H1 (cell line): ENCODE measurements at regions not wholly inside any gene's neighbourhood (a gene's known extent, or its start where the extent isn't known, plus 50 kb on each side); places are given as distances from the start of the nearest gene placed in this dataset.

ENCODE experiments used
- CTCF ChIA-PET: fragments of 300-600 bp; sonication (Branson Sonifier 250); formaldehyde crosslinking; loops from one replicate; lab custom pipeline; 2021; ENCODE audit not compliant: partially characterized antibody; lab: Charles Lee
- POLR2A ChIA-PET: fragments of 300-600 bp; sonication (Branson Sonifier 250); formaldehyde crosslinking; loops from one replicate; lab custom pipeline; 2021; ENCODE audit warnings: inconsistent platforms; ENCODE audit not compliant: partially characterized antibody; lab: Charles Lee
- DNase-seq, 2 experiments: peaks; one replicate each; pipeline versions ENCODE4 v3.0.0 to v3.0.0-alpha.2; 2010 to 2022; ENCODE audit warnings: low spot score in 2 of 2, low read depth in 1 of 2, mixed read lengths in 1 of 2
- FAIRE-seq: peaks from 2 replicates; lab custom pipeline; 2011; peaks lifted over from hg19 to GRCh38; lab: Jason Lieb, UNC
- H2AFZ ChIP-seq: 2 replicates; pipeline ENCODE4 v1.8.1; 2012; ENCODE audit warnings: low read length, inconsistent platforms
- H2AK5ac ChIP-seq: 2 replicates; pipeline ENCODE4 v1.6.1; 2013; ENCODE audit warnings: low read depth, low read length
- H2BK120ac ChIP-seq: replicated peaks from 2 replicates; pipeline ENCODE3; 2013; ENCODE audit warnings: low read depth, low read length, inconsistent platforms
- H2BK12ac ChIP-seq: 2 replicates; pipeline ENCODE4 v1.6.1; 2013; ENCODE audit warnings: low read depth, low read length
- H2BK15ac ChIP-seq: 2 replicates; pipeline ENCODE4 v1.6.1; 2013; ENCODE audit warnings: low read length
- H2BK20ac ChIP-seq: 2 replicates; pipeline ENCODE4 v1.6.1; 2013; ENCODE audit warnings: low read length
- H2BK5ac ChIP-seq: 2 replicates; pipeline ENCODE4 v1.6.1; 2013; ENCODE audit warnings: low read depth, low read length
- H3K14ac ChIP-seq: 2 replicates; pipeline ENCODE4 v1.6.1; 2013; ENCODE audit warnings: inconsistent platforms; ENCODE audit not compliant: insufficient read length
- H3K18ac ChIP-seq: 2 replicates; pipeline ENCODE4 v1.6.1; 2013; ENCODE audit warnings: low read length; ENCODE audit errors: extremely low read depth
- H3K23ac ChIP-seq: 2 replicates; pipeline ENCODE4 v1.6.1; 2013; ENCODE audit warnings: inconsistent platforms; ENCODE audit not compliant: insufficient read length
- H3K23me2 ChIP-seq: 2 replicates; pipeline ENCODE4 v1.6.1; 2013; ENCODE audit warnings: low read depth, low read length
- H3K27ac ChIP-seq: 2 replicates; pipeline ENCODE4 v1.6.1; 2011; ENCODE audit warnings: low read depth, low read length, inconsistent platforms
- H3K27me3 ChIP-seq, 4 experiments: replicated peaks in 1 of 4; 1 replicate in 1 of 4; 2 replicates in 3 of 4; pipeline versions ENCODE4 v1.6.1 to v1.8.1; 2011 to 2013; ENCODE audit warnings: low read length in 3 of 4, mild to moderate bottlenecking in 3 of 4, inconsistent platforms in 2 of 4, mixed read lengths in 2 of 4, moderate library complexity in 1 of 4; ENCODE audit not compliant: control insufficient read depth in 3 of 4, insufficient read depth in 3 of 4; ENCODE audit errors: extremely low read depth in 1 of 4
- H3K36me3 ChIP-seq, 4 experiments: 2 replicates each; pipeline versions ENCODE4 v1.6.1 to v1.8.1; 2011 to 2013; ENCODE audit warnings: mild to moderate bottlenecking in 4 of 4, low read length in 3 of 4, moderate library complexity in 2 of 4, control low read depth in 1 of 4, inconsistent platforms in 1 of 4; ENCODE audit not compliant: insufficient read depth in 4 of 4, control insufficient read depth in 2 of 4
- H3K4ac ChIP-seq: replicated peaks from 2 replicates; pipeline ENCODE3; 2013; ENCODE audit warnings: low read length, low read depth, mixed read lengths, inconsistent platforms; ENCODE audit not compliant: insufficient read length
- H3K4me1 ChIP-seq, 4 experiments: replicated peaks in 1 of 4; 1 replicate in 1 of 4; 2 replicates in 3 of 4; pipeline versions ENCODE4 v1.6.1 to v1.8.1; 2011 to 2013; ENCODE audit warnings: low read length in 3 of 4, inconsistent platforms in 2 of 4, mixed read lengths in 1 of 4; ENCODE audit not compliant: insufficient read depth in 4 of 4, control insufficient read depth in 3 of 4
- H3K4me2 ChIP-seq, 2 experiments: 2 replicates each; pipeline versions ENCODE4 v1.6.1 to v1.8.1; 2011 to 2013; ENCODE audit warnings: low read depth in 2 of 2, low read length in 2 of 2, control low read depth in 1 of 2, inconsistent platforms in 1 of 2, mild to moderate bottlenecking in 1 of 2; ENCODE audit not compliant: insufficient read depth in 1 of 2
- H3K4me3 ChIP-seq, 4 experiments: fragments of 200-600, 300-600 bp in 1 of 4; sonication (generic), shearing (Covaris generic), sonication (Bioruptor Twin) in 1 of 4; 2 replicates each; pipeline versions ENCODE4 v1.5.1 to v1.8.1; 2011 to 2016; ENCODE audit warnings: low read length in 4 of 4, low read depth in 3 of 4, control low read depth in 2 of 4, inconsistent platforms in 2 of 4, mild to moderate bottlenecking in 2 of 4, mixed read lengths in 1 of 4, moderate library complexity in 1 of 4; ENCODE audit not compliant: insufficient read depth in 2 of 4; ENCODE audit errors: extremely low read depth in 1 of 4
- H3K56ac ChIP-seq: replicated peaks from 2 replicates; pipeline ENCODE3; 2013; ENCODE audit warnings: low read depth, mild to moderate bottlenecking, mixed read lengths, low read length, inconsistent platforms; ENCODE audit not compliant: insufficient read length
- H3K79me1 ChIP-seq: 2 replicates; pipeline ENCODE4 v1.6.1; 2013; ENCODE audit warnings: low read depth, low read length, control low read depth
- H3K79me2 ChIP-seq, 2 experiments: 2 replicates each; pipeline versions ENCODE4 v1.6.1 to v1.8.1; 2012 to 2013; ENCODE audit warnings: low read length in 2 of 2, mild to moderate bottlenecking in 2 of 2, inconsistent platforms in 1 of 2; ENCODE audit not compliant: insufficient read depth in 2 of 2, control insufficient read depth in 1 of 2
- H3K9ac ChIP-seq, 4 experiments: replicated peaks in 1 of 4; 1 replicate in 1 of 4; 2 replicates in 3 of 4; pipeline versions ENCODE4 v1.6.1 to v1.8.1; 2011 to 2013; ENCODE audit warnings: low read depth in 3 of 4, low read length in 3 of 4, control low read depth in 2 of 4, mild to moderate bottlenecking in 2 of 4, moderate library complexity in 2 of 4, inconsistent platforms in 1 of 4; ENCODE audit errors: extremely low read depth in 1 of 4
- H3K9me3 ChIP-seq, 2 experiments: 2 replicates each; pipeline versions ENCODE4 v1.6.1 to v1.8.1; 2012 to 2013; ENCODE audit warnings: mild to moderate bottlenecking in 2 of 2, moderate library complexity in 2 of 2, control low read depth in 1 of 2, inconsistent platforms in 1 of 2, low read depth in 1 of 2, low read length in 1 of 2, mixed read lengths in 1 of 2; ENCODE audit not compliant: insufficient read depth in 2 of 2
- H4K20me1 ChIP-seq, 2 experiments: replicated peaks in 1 of 2; 2 replicates each; pipeline versions ENCODE3 to v1.8.1; 2011 to 2013; ENCODE audit warnings: inconsistent platforms in 2 of 2, low read length in 2 of 2, mild to moderate bottlenecking in 1 of 2; ENCODE audit not compliant: insufficient read depth in 2 of 2, control insufficient read depth in 1 of 2
- H4K5ac ChIP-seq: 2 replicates; pipeline ENCODE4 v1.6.1; 2013; ENCODE audit warnings: low read length, low read depth, mixed read lengths, inconsistent platforms; ENCODE audit not compliant: insufficient read length
- H4K8ac ChIP-seq: 2 replicates; pipeline ENCODE4 v1.8.0; 2013; ENCODE audit warnings: mild to moderate bottlenecking, moderate library complexity, low read length, inconsistent platforms; ENCODE audit not compliant: insufficient read depth; ENCODE audit errors: extremely low read depth
- H4K91ac ChIP-seq: replicated peaks from 2 replicates; pipeline ENCODE3; 2013; ENCODE audit warnings: low read length, mixed read lengths, inconsistent platforms; ENCODE audit not compliant: insufficient read length
- BACH1 ChIP-seq: IDR thresholded peaks from 2 replicates; pipeline ENCODE4 v1.6.1; 2012; ENCODE audit warnings: low read length, improper control_type of control experiment
- CEBPB ChIP-seq: IDR thresholded peaks from 2 replicates; pipeline ENCODE4 v1.6.1; 2012; ENCODE audit warnings: low read depth, low read length
- EP300 ChIP-seq, 2 experiments: IDR thresholded peaks; 1 replicate in 1 of 2; 2 replicates in 1 of 2; pipeline ENCODE4 v1.6.1; 2011 to 2012; ENCODE audit warnings: low read depth in 2 of 2, low read length in 2 of 2, mild to moderate bottlenecking in 2 of 2, borderline replicate concordance in 1 of 2, inconsistent platforms in 1 of 2, moderate library complexity in 1 of 2
- TAF1 ChIP-seq: IDR thresholded peaks from 2 replicates; pipeline ENCODE4 v1.6.1; 2011; ENCODE audit warnings: mild to moderate bottlenecking, low read depth, low read length
- TBP ChIP-seq: IDR thresholded peaks from 2 replicates; pipeline ENCODE4 v1.6.1; 2011; ENCODE audit warnings: low read depth, low read length, improper control_type of control experiment
- TEAD4 ChIP-seq: IDR thresholded peaks from 2 replicates; pipeline ENCODE4 v1.6.1; 2012; ENCODE audit warnings: low read depth, low read length, inconsistent platforms, mixed read lengths
- WGBS, 2 experiments: shearing (Covaris generic) in 1 of 2; methylation state at CpG; one replicate each; pipeline versions ENCODE4 v1.1.6 to v1.1.7; 2013 to 2015; ENCODE audit warnings: low lambda C conversion rate in 2 of 2, mixed read lengths in 2 of 2, inconsistent platforms in 1 of 2, low coverage in 1 of 2, missing lambda C conversion rate in 1 of 2; ENCODE audit not compliant: insufficient replicate concordance in 2 of 2, insufficient coverage in 1 of 2, insufficient read length in 1 of 2; ENCODE audit errors: extremely low coverage in 1 of 2, missing lambda C conversion rate in 1 of 2; 5-methylcytosine and 5-hydroxymethylcytosine counted together

GRCh38 chr5:92248518-92248917 lies 865.4 kb upstream of the ARRDC3 start:
- H3K4ac ChIP-seq, result no peak overlapping the region
- H4K91ac ChIP-seq, result no peak overlapping the region
- peaks cover 0 to 3% of the 10 kb centered on the region in 2 experiments; a peak in 1 of 4 replicates for H3K9me3 ChIP-seq
- no peak overlapping the region for H3K27ac ChIP-seq
- H2BK12ac ChIP-seq, result no peak overlapping the region
- no peak overlapping the region for H3K14ac ChIP-seq
- H4K5ac ChIP-seq, result no peak overlapping the region
- H2AK5ac ChIP-seq, result no peak overlapping the region
- no peak for FAIRE-seq
- H3K9ac ChIP-seq, result no peak overlapping the region
- H2BK15ac ChIP-seq, result no peak overlapping the region
- no peaks in the 10 kb centered on the region; a peak in 1 of 8 replicates for H3K36me3 ChIP-seq
- no peak overlapping the region for H4K8ac ChIP-seq
- H3K56ac ChIP-seq, result no peak overlapping the region
- H3K27me3 ChIP-seq, result no peaks in the 10 kb centered on the region
- no peak overlapping the region for H2AFZ ChIP-seq
- no peak overlapping the region for H3K18ac ChIP-seq
- ChIA-PET POLR2A (no interaction called here), CTCF (interaction anchor here (0.6 to 1.0 kb wide), 2 partner anchors 60 to 1685 kb away, joined by 3 to 4 read pairs; no protein-coding TSS in a partner anchor)
- no peak overlapping the region for H2BK5ac ChIP-seq
- H3K79me2 ChIP-seq, result no peaks in the 10 kb centered on the region
- DNase-seq, result no peak
- no peak for TF ChIP-seq BACH1
- no peak for TF ChIP-seq CEBPB
- no peak for TF ChIP-seq EP300 (IDR thresholded peaks at IDR 0.05; ENCODE audit: borderline replicate concordance in 1 of 2, low read depth in 2 of 2, low read length in 2 of 2)
- no peak for TF ChIP-seq TBP
- TF ChIP-seq TEAD4, result no peak
- no peak for TF ChIP-seq TAF1
- no peaks in the 10 kb centered on the region for H4K20me1 ChIP-seq
- H3K23ac ChIP-seq, result no peak overlapping the region
- H2BK20ac ChIP-seq, result no peak overlapping the region
- no peak overlapping the region for H3K4me2 ChIP-seq
- H3K79me1 ChIP-seq, result no peaks in the 10 kb centered on the region
- H2BK120ac ChIP-seq, result no peak overlapping the region
- H3K4me3 ChIP-seq, result no peak overlapping the region
- no peaks in the 10 kb centered on the region for H3K4me1 ChIP-seq
- WGBS, 2 experiments, result 91% methylated on average over 6 of the region's 6 CpGs; no CpG with 5 or more reads in 1 of the 2 experiments
- H3K23me2 ChIP-seq, result no peaks in the 10 kb centered on the region; the same call in 1 of the 2 replicates
